ENCODE measurements at regions not wholly inside any gene's neighbourhood (a gene's known extent, or its start where the extent isn't known, plus 50 kb on each side); places are given as distances from the start of the nearest gene placed in this dataset.

GRCh38 chr12:125343649-125344048, 278.4 kb downstream of the AACS start:
- TF ChIP-seq REST (IDR thresholded peaks at IDR 0.05; ENCODE audit: borderline replicate concordance), result no peak
- TF ChIP-seq CTCF (IDR thresholded peaks at IDR 0.05; ENCODE audit: poor library complexity, severe bottlenecking), result no peak
- no peak for TF ChIP-seq TAF1 (IDR thresholded peaks at IDR 0.05; ENCODE audit: low read depth)
- no peak for TF ChIP-seq SMC3 (conservative IDR thresholded peaks at IDR 0.05; ENCODE audit: poor library complexity)
- TF ChIP-seq EZH2 (IDR thresholded peaks at IDR 0.05; ENCODE audit: borderline replicate concordance, insufficient read depth, low read length, poor library complexity, severe bottlenecking), result no peak
- no peak for TF ChIP-seq POLR2AphosphoS5 (IDR thresholded peaks at IDR 0.05)
- TF ChIP-seq RAD21 (conservative IDR thresholded peaks at IDR 0.05), result no peak
- TF ChIP-seq EP300 (conservative IDR thresholded peaks at IDR 0.05; ENCODE audit: poor library complexity, severe bottlenecking), result no peak
- TF ChIP-seq MXI1 (conservative IDR thresholded peaks at IDR 0.05; ENCODE audit: poor library complexity, severe bottlenecking), result no peak
